HG03139 (cell line): ENCODE measurements at regions not wholly inside any gene's neighbourhood (a gene's known extent, or its start where the extent isn't known, plus 50 kb on each side); places are given as distances from the start of the nearest gene placed in this dataset.

Experiments
- ATAC-seq: cut with Tn5 transposase; IDR thresholded peaks from one replicate; pipeline ENCODE4 v1.9.1; 2021; ENCODE audit not compliant: unreplicated experiment

- ATAC-seq, result no peak
These were observed 1312.7 kb upstream of the ACO1 start for GRCh38 chr9:31071606-31072286.

GRCh38 chr9:31078175-31078574, 1306.3 kb upstream of the ACO1 start:
- ATAC-seq, result no peak

- ATAC-seq, result no peak
These were observed 1300.1 kb upstream of the ACO1 start for GRCh38 chr9:31084350-31084749.

- no peak for ATAC-seq
These were observed 1294.8 kb upstream of the ACO1 start for GRCh38 chr9:31089549-31090221.

GRCh38 chr9:31100311-31100710, 1284.1 kb upstream of the ACO1 start:
- ATAC-seq, result no peak

- ATAC-seq, result no peak
These were observed 1280.6 kb upstream of the ACO1 start for GRCh38 chr9:31103836-31104235.

- ATAC-seq, result no peak
These were observed 1280.2 kb upstream of the ACO1 start for GRCh38 chr9:31104249-31104648.

- ATAC-seq, result no peak
These were observed 1272.0 kb upstream of the ACO1 start for GRCh38 chr9:31112491-31112890.

GRCh38 chr9:31114346-31114745, 1270.1 kb upstream of the ACO1 start:
- ATAC-seq, result no peak

- ATAC-seq, result peak; percentile 86
These were observed 1264.5 kb upstream of the ACO1 start for GRCh38 chr9:31119890-31120454.

GRCh38 chr9:31124389-31124788, 1260.1 kb upstream of the ACO1 start:
- ATAC-seq, result no peak

- ATAC-seq, result no peak
These were observed 1248.9 kb upstream of the ACO1 start for GRCh38 chr9:31135567-31135966.

GRCh38 chr9:31136524-31136923, 1247.9 kb upstream of the ACO1 start:
- no peak for ATAC-seq

- ATAC-seq, result no peak
These were observed 1247.0 kb upstream of the ACO1 start for GRCh38 chr9:31137176-31138160.

- ATAC-seq, result no peak
These were observed 1244.1 kb upstream of the ACO1 start for GRCh38 chr9:31140316-31140715.

GRCh38 chr9:31142456-31142855, 1242.0 kb upstream of the ACO1 start:
- ATAC-seq, result no peak

GRCh38 chr9:31144614-31145013, 1239.8 kb upstream of the ACO1 start:
- ATAC-seq, result no peak

GRCh38 chr9:31146485-31147166, 1237.8 kb upstream of the ACO1 start:
- ATAC-seq, result peak; percentile 84

- ATAC-seq, result peak; percentile 82
These were observed 1231.1 kb upstream of the ACO1 start for GRCh38 chr9:31153250-31153840.

GRCh38 chr9:31166516-31166915, 1217.9 kb upstream of the ACO1 start:
- no peak for ATAC-seq
